HCT116 (cell line): ENCODE measurements at regions not wholly inside any gene's neighbourhood (a gene's known extent, or its start where the extent isn't known, plus 50 kb on each side); places are given as distances from the start of the nearest gene placed in this dataset.

Source experiments
- ATAC-seq: fragments of 200-7000 bp; cut with Tn5 transposase; 2 replicates; pipeline ENCODE4 v1.9.1; 2020; ENCODE audit warnings: mild to moderate bottlenecking, moderate library complexity
- BruUV-seq: library from RNA; stranded (reverse); fragments of 400-500 nt; replicated peaks from 2 replicates; lab custom pipeline; 2021; lab: Mats Ljungman, UMichigan
- CTCF ChIA-PET: fragments of 300-600 bp; sonication (Branson Sonifier 250); formaldehyde crosslinking; loops from one replicate; lab custom pipeline; 2021; ENCODE audit warnings: antibody characterized with exemption; lab: Charles Lee
- POLR2A ChIA-PET: fragments of 300-600, 350-600 bp; sonication (Branson Sonifier 250); formaldehyde crosslinking; loops from one replicate; lab custom pipeline; 2021; ENCODE audit warnings: antibody characterized with exemption; lab: Charles Lee
- RAD21 ChIA-PET, 2 experiments: fragments of 300-600 bp; sonication (Branson Sonifier 250); formaldehyde crosslinking; loops; one replicate each; lab custom pipeline; 2023; ENCODE audit warnings: low total read pairs in 2 of 2; ENCODE audit not compliant: uncharacterized antibody in 2 of 2, unreplicated experiment in 2 of 2, low non-redundant PET in 1 of 2; lab: Charles Lee
- DNase-seq: peaks from one replicate; pipeline ENCODE4 v3.0.0-alpha.2; 2010; ENCODE audit warnings: low read depth, low spot score
- H2AFZ ChIP-seq: fragments of 200-600 bp; shearing (Covaris generic), sonication (generic); 2 replicates; pipeline ENCODE4 v1.6.1; 2017; ENCODE audit warnings: low read depth, mixed run types, mixed read lengths, antibody characterized with exemption, low read length; ENCODE audit not compliant: poor library complexity, severe bottlenecking
- H3K27ac ChIP-seq: 2 replicates; pipeline ENCODE4 v1.5.1; 2012; ENCODE audit warnings: low read depth, low read length
- H3K27me3 ChIP-seq: fragments of 200-600 bp; sonication (generic); 2 replicates; pipeline ENCODE4 v1.6.1; 2016; ENCODE audit warnings: mixed run types, low read length, mixed read lengths; ENCODE audit not compliant: insufficient read depth
- H3K36me3 ChIP-seq, 2 experiments: fragments of 200-500 bp in 1 of 2; fragments of 200-600 bp in 1 of 2; sonication (Bioruptor generic) in 1 of 2; sonication (generic) in 1 of 2; 2 replicates each; pipeline versions ENCODE4 v1.5.1 to v1.6.1; 2014 to 2016; ENCODE audit warnings: low read length in 2 of 2, inconsistent platforms in 1 of 2, mixed read lengths in 1 of 2, mixed run types in 1 of 2; ENCODE audit not compliant: insufficient read depth in 2 of 2, control insufficient read depth in 1 of 2
- H3K4me1 ChIP-seq, 2 experiments: fragments of 200-600 bp in 1 of 2; sonication (generic) in 1 of 2; 2 replicates each; pipeline versions ENCODE4 v1.5.1 to v1.6.1; 2012 to 2017; ENCODE audit warnings: low read length in 2 of 2, inconsistent platforms in 1 of 2, mild to moderate bottlenecking in 1 of 2, mixed read lengths in 1 of 2, mixed run types in 1 of 2, moderate library complexity in 1 of 2; ENCODE audit not compliant: insufficient read depth in 2 of 2, control insufficient read depth in 1 of 2
- H3K4me2 ChIP-seq: fragments of 200-600 bp; sonication (generic); 2 replicates; pipeline ENCODE4 v1.6.1; 2017; ENCODE audit warnings: mixed run types, low read length, mixed read lengths
- H3K4me3 ChIP-seq, 2 experiments: fragments of 200-600 bp in 1 of 2; sonication (generic) in 1 of 2; replicated peaks in 1 of 2; 2 replicates each; pipeline ENCODE4 v1.5.1; 2011 to 2016; ENCODE audit warnings: low read length in 2 of 2, control low read depth in 1 of 2, low read depth in 1 of 2, mild to moderate bottlenecking in 1 of 2, mixed read lengths in 1 of 2, mixed run types in 1 of 2
- H3K79me2 ChIP-seq: fragments of 200-600 bp; sonication (generic); 2 replicates; pipeline ENCODE4 v1.6.1; 2017; ENCODE audit warnings: mild to moderate bottlenecking, mixed run types, low read length, moderate library complexity, mixed read lengths; ENCODE audit not compliant: insufficient read depth
- H3K9ac ChIP-seq: fragments of 200-600 bp; sonication (generic); 2 replicates; pipeline ENCODE4 v1.6.1; 2016; ENCODE audit warnings: low read length, mixed read lengths
- H3K9me2 ChIP-seq: fragments of 200-600 bp; sonication (generic), shearing (Covaris generic); 2 replicates; pipeline ENCODE4 v1.6.1; 2017; ENCODE audit warnings: mixed run types, mild to moderate bottlenecking, moderate library complexity; ENCODE audit not compliant: insufficient read depth
- H3K9me3 ChIP-seq, 2 experiments: fragments of 200-500 bp in 1 of 2; fragments of 200-600 bp in 1 of 2; sonication (Bioruptor generic) in 1 of 2; sonication (generic) in 1 of 2; 2 replicates each; pipeline ENCODE4 v1.6.1; 2014 to 2017; ENCODE audit warnings: low read length in 2 of 2, mixed read lengths in 2 of 2, inconsistent platforms in 1 of 2, low read depth in 1 of 2, mild to moderate bottlenecking in 1 of 2, mixed run types in 1 of 2, moderate library complexity in 1 of 2; ENCODE audit not compliant: control insufficient read depth in 1 of 2, insufficient read depth in 1 of 2
- H4K20me1 ChIP-seq: fragments of 200-600 bp; sonication (generic), shearing (Covaris generic); 2 replicates; pipeline ENCODE4 v1.6.1; 2017; ENCODE audit warnings: mixed run types, mild to moderate bottlenecking, moderate library complexity; ENCODE audit not compliant: insufficient read depth
- CBX3 ChIP-seq: IDR thresholded peaks from 2 replicates; pipeline ENCODE4 v1.6.1; 2012; ENCODE audit warnings: low read depth
- CEBPB ChIP-seq: IDR thresholded peaks from 2 replicates; pipeline ENCODE4 v1.6.1; 2012; ENCODE audit warnings: low read depth
- EGR1 ChIP-seq: IDR thresholded peaks from 2 replicates; pipeline ENCODE4 v1.6.1; 2012; ENCODE audit warnings: low read depth
- ELF1 ChIP-seq: IDR thresholded peaks from 2 replicates; pipeline ENCODE4 v1.6.1; 2012; ENCODE audit warnings: low read depth, borderline replicate concordance
- EZH2 ChIP-seq: fragments of 200-600 bp; sonication (generic); IDR thresholded peaks from 2 replicates; pipeline ENCODE4 v1.6.1; 2017; ENCODE audit warnings: antibody characterized with exemption, mixed run types
- JUND ChIP-seq: IDR thresholded peaks from 2 replicates; pipeline ENCODE4 v1.6.1; 2012
- POLR2A ChIP-seq: IDR thresholded peaks from 2 replicates; pipeline ENCODE4 v1.7.0; 2011; ENCODE audit warnings: borderline replicate concordance; ENCODE audit not compliant: insufficient read depth, insufficient read length; ENCODE audit errors: extremely low read depth
- POLR2AphosphoS5 ChIP-seq: IDR thresholded peaks from 2 replicates; pipeline ENCODE4 v1.6.1; 2011; ENCODE audit warnings: mild to moderate bottlenecking, low read depth, low read length, moderate library complexity
- SIN3A ChIP-seq: IDR thresholded peaks from 2 replicates; pipeline ENCODE4 v1.6.1; 2012; ENCODE audit warnings: low read depth
- SRF ChIP-seq: IDR thresholded peaks from 2 replicates; pipeline ENCODE4 v1.6.1; 2012; ENCODE audit warnings: low read depth
- YY1 ChIP-seq: IDR thresholded peaks from 2 replicates; pipeline ENCODE4 v1.6.1; 2011; ENCODE audit warnings: low read length, low read depth, moderate library complexity, mild to moderate bottlenecking; ENCODE audit not compliant: insufficient replicate concordance; ENCODE audit errors: extremely low read depth
- ZFX ChIP-seq: fragments of 450-650 bp; IDR thresholded peaks from 2 replicates; pipeline ENCODE4 v1.6.1; 2017
- intact Hi-C: fragments of 100-400 bp; cut with micrococcal nuclease; formaldehyde crosslinking; loops from 2 replicates; pipeline ENCODE4 v1.10.0; 2022
- TF ChIP-seq, protein P1 (sequence below): IDR thresholded peaks from 2 replicates; pipeline ENCODE4 v1.6.1; 2011; ENCODE audit warnings: mild to moderate bottlenecking, low read length, moderate library complexity; ENCODE audit not compliant: insufficient replicate concordance; ENCODE audit errors: extremely low read depth
- TF ChIP-seq, protein P2 (sequence below): IDR thresholded peaks from 2 replicates; pipeline ENCODE4 v1.6.1; 2012
- TF ChIP-seq, protein P3 (sequence below), 3 experiments: fragments of 200-600 bp in 1 of 3; sonication (generic) in 1 of 3; IDR thresholded peaks in 2 of 3; conservative IDR thresholded peaks in 1 of 3; 2 replicates each; pipeline ENCODE4 v1.5.1; 2012 to 2017; ENCODE audit warnings: low read depth in 2 of 3, low read length in 2 of 3, antibody characterized with exemption in 1 of 3, borderline replicate concordance in 1 of 3, control low read depth in 1 of 3, mild to moderate bottlenecking in 1 of 3, mixed read lengths in 1 of 3, mixed run types in 1 of 3, moderate library complexity in 1 of 3; ENCODE audit not compliant: insufficient read depth in 1 of 3
- TF ChIP-seq, protein P4 (sequence below): IDR thresholded peaks from 2 replicates; pipeline ENCODE4 v1.6.1; 2012; ENCODE audit warnings: low read depth
- TF ChIP-seq, protein P5 (sequence below): IDR thresholded peaks from 2 replicates; pipeline ENCODE4 v1.6.1; 2012

DNA sequence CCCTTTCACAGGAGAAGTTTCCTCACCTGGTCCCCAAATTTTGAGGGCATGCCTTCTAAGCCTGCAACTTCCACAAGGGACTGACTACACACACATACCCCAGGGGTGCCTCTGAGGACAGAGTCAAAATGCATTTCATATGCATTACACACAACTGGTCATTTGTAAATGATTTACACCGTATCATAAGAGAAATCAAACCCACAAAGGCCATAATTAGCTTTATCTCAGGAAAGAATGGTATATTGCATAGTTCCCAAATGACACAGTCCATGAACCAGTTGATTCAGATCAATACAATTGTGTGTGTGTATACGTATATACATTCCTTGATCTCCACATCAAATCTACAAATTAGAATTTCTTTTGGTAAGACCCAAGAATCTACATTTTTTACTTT, 203.3 kb upstream of the PRDM1 start:
- CTCF ChIA-PET, result no interaction called here

More for the DNA sequence above, 203.3 kb upstream of the PRDM1 start:
- H3K4me3 ChIP-seq, result no peak overlapping the region
- H3K4me2 ChIP-seq, result no peak overlapping the region
- H2AFZ ChIP-seq, result no peak overlapping the region
- no peak overlapping the region for H3K9ac ChIP-seq
- no peak for TF ChIP-seq ELF1
- TF ChIP-seq POLR2A, result no peak
- TF ChIP-seq POLR2AphosphoS5, result no peak
- TF ChIP-seq CBX3, result no peak
- TF ChIP-seq JUND, result no peak
- no peak for TF ChIP-seq ZFX
- TF ChIP-seq SIN3A, result no peak
- no peak for TF ChIP-seq EZH2
- TF ChIP-seq YY1, result no peak
- TF ChIP-seq, protein P1, sequence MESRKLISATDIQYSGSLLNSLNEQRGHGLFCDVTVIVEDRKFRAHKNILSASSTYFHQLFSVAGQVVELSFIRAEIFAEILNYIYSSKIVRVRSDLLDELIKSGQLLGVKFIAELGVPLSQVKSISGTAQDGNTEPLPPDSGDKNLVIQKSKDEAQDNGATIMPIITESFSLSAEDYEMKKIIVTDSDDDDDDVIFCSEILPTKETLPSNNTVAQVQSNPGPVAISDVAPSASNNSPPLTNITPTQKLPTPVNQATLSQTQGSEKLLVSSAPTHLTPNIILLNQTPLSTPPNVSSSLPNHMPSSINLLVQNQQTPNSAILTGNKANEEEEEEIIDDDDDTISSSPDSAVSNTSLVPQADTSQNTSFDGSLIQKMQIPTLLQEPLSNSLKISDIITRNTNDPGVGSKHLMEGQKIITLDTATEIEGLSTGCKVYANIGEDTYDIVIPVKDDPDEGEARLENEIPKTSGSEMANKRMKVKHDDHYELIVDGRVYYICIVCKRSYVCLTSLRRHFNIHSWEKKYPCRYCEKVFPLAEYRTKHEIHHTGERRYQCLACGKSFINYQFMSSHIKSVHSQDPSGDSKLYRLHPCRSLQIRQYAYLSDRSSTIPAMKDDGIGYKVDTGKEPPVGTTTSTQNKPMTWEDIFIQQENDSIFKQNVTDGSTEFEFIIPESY, result no peak
- no peak for TF ChIP-seq SRF
- TF ChIP-seq, protein P2, sequence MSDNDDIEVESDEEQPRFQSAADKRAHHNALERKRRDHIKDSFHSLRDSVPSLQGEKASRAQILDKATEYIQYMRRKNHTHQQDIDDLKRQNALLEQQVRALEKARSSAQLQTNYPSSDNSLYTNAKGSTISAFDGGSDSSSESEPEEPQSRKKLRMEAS, result no peak
- TF ChIP-seq, protein P3, sequence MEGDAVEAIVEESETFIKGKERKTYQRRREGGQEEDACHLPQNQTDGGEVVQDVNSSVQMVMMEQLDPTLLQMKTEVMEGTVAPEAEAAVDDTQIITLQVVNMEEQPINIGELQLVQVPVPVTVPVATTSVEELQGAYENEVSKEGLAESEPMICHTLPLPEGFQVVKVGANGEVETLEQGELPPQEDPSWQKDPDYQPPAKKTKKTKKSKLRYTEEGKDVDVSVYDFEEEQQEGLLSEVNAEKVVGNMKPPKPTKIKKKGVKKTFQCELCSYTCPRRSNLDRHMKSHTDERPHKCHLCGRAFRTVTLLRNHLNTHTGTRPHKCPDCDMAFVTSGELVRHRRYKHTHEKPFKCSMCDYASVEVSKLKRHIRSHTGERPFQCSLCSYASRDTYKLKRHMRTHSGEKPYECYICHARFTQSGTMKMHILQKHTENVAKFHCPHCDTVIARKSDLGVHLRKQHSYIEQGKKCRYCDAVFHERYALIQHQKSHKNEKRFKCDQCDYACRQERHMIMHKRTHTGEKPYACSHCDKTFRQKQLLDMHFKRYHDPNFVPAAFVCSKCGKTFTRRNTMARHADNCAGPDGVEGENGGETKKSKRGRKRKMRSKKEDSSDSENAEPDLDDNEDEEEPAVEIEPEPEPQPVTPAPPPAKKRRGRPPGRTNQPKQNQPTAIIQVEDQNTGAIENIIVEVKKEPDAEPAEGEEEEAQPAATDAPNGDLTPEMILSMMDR (IDR thresholded peaks at IDR 0.05 in 2 of 3, conservative IDR thresholded peaks at IDR 0.05 in 1 of 3; ENCODE audit: borderline replicate concordance in 1 of 3, insufficient read depth in 1 of 3, low read depth in 2 of 3, low read length in 2 of 3), result no peak
- no peak for TF ChIP-seq EGR1
- TF ChIP-seq, protein P4, sequence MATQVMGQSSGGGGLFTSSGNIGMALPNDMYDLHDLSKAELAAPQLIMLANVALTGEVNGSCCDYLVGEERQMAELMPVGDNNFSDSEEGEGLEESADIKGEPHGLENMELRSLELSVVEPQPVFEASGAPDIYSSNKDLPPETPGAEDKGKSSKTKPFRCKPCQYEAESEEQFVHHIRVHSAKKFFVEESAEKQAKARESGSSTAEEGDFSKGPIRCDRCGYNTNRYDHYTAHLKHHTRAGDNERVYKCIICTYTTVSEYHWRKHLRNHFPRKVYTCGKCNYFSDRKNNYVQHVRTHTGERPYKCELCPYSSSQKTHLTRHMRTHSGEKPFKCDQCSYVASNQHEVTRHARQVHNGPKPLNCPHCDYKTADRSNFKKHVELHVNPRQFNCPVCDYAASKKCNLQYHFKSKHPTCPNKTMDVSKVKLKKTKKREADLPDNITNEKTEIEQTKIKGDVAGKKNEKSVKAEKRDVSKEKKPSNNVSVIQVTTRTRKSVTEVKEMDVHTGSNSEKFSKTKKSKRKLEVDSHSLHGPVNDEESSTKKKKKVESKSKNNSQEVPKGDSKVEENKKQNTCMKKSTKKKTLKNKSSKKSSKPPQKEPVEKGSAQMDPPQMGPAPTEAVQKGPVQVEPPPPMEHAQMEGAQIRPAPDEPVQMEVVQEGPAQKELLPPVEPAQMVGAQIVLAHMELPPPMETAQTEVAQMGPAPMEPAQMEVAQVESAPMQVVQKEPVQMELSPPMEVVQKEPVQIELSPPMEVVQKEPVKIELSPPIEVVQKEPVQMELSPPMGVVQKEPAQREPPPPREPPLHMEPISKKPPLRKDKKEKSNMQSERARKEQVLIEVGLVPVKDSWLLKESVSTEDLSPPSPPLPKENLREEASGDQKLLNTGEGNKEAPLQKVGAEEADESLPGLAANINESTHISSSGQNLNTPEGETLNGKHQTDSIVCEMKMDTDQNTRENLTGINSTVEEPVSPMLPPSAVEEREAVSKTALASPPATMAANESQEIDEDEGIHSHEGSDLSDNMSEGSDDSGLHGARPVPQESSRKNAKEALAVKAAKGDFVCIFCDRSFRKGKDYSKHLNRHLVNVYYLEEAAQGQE, result no peak
- TF ChIP-seq, protein P5, sequence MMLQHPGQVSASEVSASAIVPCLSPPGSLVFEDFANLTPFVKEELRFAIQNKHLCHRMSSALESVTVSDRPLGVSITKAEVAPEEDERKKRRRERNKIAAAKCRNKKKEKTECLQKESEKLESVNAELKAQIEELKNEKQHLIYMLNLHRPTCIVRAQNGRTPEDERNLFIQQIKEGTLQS, result no peak
- no peak for TF ChIP-seq CEBPB
- TF ChIP-seq, all 23 proteins: peak for 0
- DNase-seq, result no peak
- Histone ChIP-seq H3K9me2 (no peaks in the 10 kb centered on the region), H3K4me1 (no peaks in the 10 kb centered on the region), H3K79me2 (no peaks in the 10 kb centered on the region), H3K27me3 (no peaks in the 10 kb centered on the region), H3K27ac (no peak overlapping the region), H3K9me3 (no peaks in the 10 kb centered on the region), H3K36me3 (no peaks in the 10 kb centered on the region), H4K20me1 (no peaks in the 10 kb centered on the region)
- no TSS peak for BruUV-seq
- no peak for ATAC-seq
- intact Hi-C loops, result no loop called here
- ChIA-PET POLR2A (no interaction called here), RAD21 (no interaction called here)
